ENCODE measurements at regions not wholly inside any gene's neighbourhood (a gene's known extent, or its start where the extent isn't known, plus 50 kb on each side); places are given as distances from the start of the nearest gene placed in this dataset.

DNA sequence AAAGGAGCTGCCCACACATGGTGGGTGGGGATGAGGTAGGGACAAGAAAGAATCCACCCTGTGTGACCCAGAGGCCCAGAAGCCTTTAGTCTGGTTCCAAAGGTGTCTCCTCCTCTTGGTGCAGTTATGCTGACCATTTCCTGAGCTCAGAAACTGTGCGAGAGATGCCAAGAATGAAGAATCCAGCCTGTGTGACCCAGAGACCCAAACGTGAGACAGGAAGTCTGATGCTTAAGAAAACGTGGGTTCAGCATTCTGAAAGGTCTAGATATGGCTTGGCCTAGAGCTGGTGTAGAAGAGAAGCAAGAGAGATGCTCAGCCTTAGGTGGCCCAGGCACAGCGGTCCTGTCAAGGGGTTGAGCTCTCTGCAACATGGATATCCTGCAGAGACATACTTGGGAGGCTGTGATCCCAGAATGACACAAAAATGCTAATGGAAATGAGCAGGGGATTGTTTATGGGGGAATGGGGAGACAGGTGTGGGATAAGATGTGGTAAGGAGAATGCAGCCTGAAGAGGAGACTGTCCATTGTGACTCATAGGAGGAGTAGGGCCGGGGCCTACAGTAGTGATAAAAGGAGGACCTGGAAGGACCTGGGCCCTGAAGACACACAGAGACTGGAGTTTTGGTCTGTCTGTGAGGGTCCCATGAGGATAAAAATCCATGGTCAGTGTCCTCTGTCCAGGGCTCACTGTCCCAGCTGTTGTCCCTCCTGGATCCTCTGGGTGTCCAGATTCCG, 79.0 kb downstream of the ZNF280B start:
- TF ChIP-seq, protein P1, sequence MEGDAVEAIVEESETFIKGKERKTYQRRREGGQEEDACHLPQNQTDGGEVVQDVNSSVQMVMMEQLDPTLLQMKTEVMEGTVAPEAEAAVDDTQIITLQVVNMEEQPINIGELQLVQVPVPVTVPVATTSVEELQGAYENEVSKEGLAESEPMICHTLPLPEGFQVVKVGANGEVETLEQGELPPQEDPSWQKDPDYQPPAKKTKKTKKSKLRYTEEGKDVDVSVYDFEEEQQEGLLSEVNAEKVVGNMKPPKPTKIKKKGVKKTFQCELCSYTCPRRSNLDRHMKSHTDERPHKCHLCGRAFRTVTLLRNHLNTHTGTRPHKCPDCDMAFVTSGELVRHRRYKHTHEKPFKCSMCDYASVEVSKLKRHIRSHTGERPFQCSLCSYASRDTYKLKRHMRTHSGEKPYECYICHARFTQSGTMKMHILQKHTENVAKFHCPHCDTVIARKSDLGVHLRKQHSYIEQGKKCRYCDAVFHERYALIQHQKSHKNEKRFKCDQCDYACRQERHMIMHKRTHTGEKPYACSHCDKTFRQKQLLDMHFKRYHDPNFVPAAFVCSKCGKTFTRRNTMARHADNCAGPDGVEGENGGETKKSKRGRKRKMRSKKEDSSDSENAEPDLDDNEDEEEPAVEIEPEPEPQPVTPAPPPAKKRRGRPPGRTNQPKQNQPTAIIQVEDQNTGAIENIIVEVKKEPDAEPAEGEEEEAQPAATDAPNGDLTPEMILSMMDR (IDR thresholded peaks at IDR 0.05): no peak
- TF ChIP-seq POLR2A (IDR thresholded peaks at IDR 0.05): no peak

Data from right lobe of liver (tissue), 4 donors.